ENCODE measurements at regions not wholly inside any gene's neighbourhood (a gene's known extent, or its start where the extent isn't known, plus 50 kb on each side); places are given as distances from the start of the nearest gene placed in this dataset.
"Not testable (repeated sequence)": the region's sequence is repeated elsewhere in the genome, so short reads cannot be mapped to it uniquely, and the experiment has no call there.

- H3K27me3 Mint-ChIP-seq (ENCODE audit: low read depth) = no peaks in the 10 kb centered on the region
- H3K4me3 Mint-ChIP-seq = no peak overlapping the region
- DNase-seq = no peak
- peaks cover 5% of the 10 kb centered on the region for H3K9me3 Mint-ChIP-seq
- H3K36me3 Mint-ChIP-seq (ENCODE audit: insufficient read depth) = no peaks in the 10 kb centered on the region
- ATAC-seq = no peak
- no peaks in the 10 kb centered on the region for H3K4me1 Mint-ChIP-seq (ENCODE audit: low read depth)
Observed at GRCh38 chr9:29150606-29151005, 1577.3 kb upstream of the C9orf72 start.

GRCh38 chr9:29160763-29161353, 1587.6 kb upstream of the C9orf72 start:
- H3K4me3 Mint-ChIP-seq = no peak overlapping the region
- peaks cover 4% of the 10 kb centered on the region for H3K9me3 Mint-ChIP-seq
- no peaks in the 10 kb centered on the region for H3K4me1 Mint-ChIP-seq (ENCODE audit: low read depth)
- no peaks in the 10 kb centered on the region for H3K27me3 Mint-ChIP-seq (ENCODE audit: low read depth)
- ATAC-seq (no peak), DNase-seq (no peak)
- H3K36me3 Mint-ChIP-seq (ENCODE audit: insufficient read depth) = no peaks in the 10 kb centered on the region

GRCh38 chr9:29174136-29174535, 1600.9 kb upstream of the C9orf72 start:
- DNase-seq (no peak), ATAC-seq (no peak)
- Mint-ChIP-seq H3K27me3 (ENCODE audit: low read depth) (no peaks in the 10 kb centered on the region), H3K36me3 (ENCODE audit: insufficient read depth) (no peaks in the 10 kb centered on the region), H3K9me3 (no peaks in the 10 kb centered on the region), H3K4me3 (no peak overlapping the region), H3K4me1 (ENCODE audit: low read depth) (no peaks in the 10 kb centered on the region)

GRCh38 chr9:29176231-29176630, 1603.0 kb upstream of the C9orf72 start:
- no peaks in the 10 kb centered on the region for H3K36me3 Mint-ChIP-seq (ENCODE audit: insufficient read depth)
- H3K4me3 Mint-ChIP-seq = no peak overlapping the region
- peaks cover 5% of the 10 kb centered on the region for H3K9me3 Mint-ChIP-seq
- no peak for DNase-seq
- no peak for ATAC-seq
- no peaks in the 10 kb centered on the region for H3K4me1 Mint-ChIP-seq (ENCODE audit: low read depth)
- no peaks in the 10 kb centered on the region for H3K27me3 Mint-ChIP-seq (ENCODE audit: low read depth)

GRCh38 chr9:29176786-29177185, 1603.5 kb upstream of the C9orf72 start:
- DNase-seq (no peak), ATAC-seq (no peak)
- peaks cover 10% of the 10 kb centered on the region for H3K9me3 Mint-ChIP-seq
- H3K36me3 Mint-ChIP-seq (ENCODE audit: insufficient read depth) = no peaks in the 10 kb centered on the region
- H3K27me3 Mint-ChIP-seq (ENCODE audit: low read depth) = no peaks in the 10 kb centered on the region
- H3K4me1 Mint-ChIP-seq (ENCODE audit: low read depth) = no peaks in the 10 kb centered on the region
- no peak overlapping the region for H3K4me3 Mint-ChIP-seq

- H3K9me3 Mint-ChIP-seq = peaks cover 10% of the 10 kb centered on the region
- ATAC-seq (no peak), DNase-seq (no peak)
- no peaks in the 10 kb centered on the region for H3K4me1 Mint-ChIP-seq (ENCODE audit: low read depth)
- H3K4me3 Mint-ChIP-seq = no peak overlapping the region
- no peaks in the 10 kb centered on the region for H3K27me3 Mint-ChIP-seq (ENCODE audit: low read depth)
- no peaks in the 10 kb centered on the region for H3K36me3 Mint-ChIP-seq (ENCODE audit: insufficient read depth)
Observed at GRCh38 chr9:29183971-29184370, 1610.7 kb upstream of the C9orf72 start.

DNA sequence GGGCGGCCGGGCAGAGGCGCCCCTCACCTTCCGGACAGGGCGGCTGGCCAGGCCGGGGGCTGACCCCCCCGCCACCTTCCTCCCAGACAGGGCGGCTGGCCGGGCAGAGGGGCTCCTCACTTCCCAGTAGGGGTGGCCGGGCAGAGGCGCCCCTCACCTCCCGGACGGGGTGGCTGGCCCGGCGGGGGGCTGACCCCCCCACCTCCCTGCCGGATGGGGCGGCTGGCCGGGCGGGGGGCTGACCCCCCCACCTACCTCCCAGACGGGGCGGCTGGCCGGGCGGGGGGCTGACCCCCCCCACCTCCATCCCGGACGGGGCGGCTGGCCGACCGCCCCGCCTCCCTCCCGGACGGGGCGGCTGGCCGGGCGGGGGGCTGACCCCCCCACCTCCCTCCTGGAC, 1615.5 kb upstream of the C9orf72 start:
- not testable (repeated sequence) for H3K4me1 Mint-ChIP-seq (ENCODE audit: low read depth); H3K27me3 Mint-ChIP-seq (ENCODE audit: low read depth); DNase-seq; H3K9me3 Mint-ChIP-seq; H3K4me3 Mint-ChIP-seq; H3K36me3 Mint-ChIP-seq (ENCODE audit: insufficient read depth); ATAC-seq

DNA sequence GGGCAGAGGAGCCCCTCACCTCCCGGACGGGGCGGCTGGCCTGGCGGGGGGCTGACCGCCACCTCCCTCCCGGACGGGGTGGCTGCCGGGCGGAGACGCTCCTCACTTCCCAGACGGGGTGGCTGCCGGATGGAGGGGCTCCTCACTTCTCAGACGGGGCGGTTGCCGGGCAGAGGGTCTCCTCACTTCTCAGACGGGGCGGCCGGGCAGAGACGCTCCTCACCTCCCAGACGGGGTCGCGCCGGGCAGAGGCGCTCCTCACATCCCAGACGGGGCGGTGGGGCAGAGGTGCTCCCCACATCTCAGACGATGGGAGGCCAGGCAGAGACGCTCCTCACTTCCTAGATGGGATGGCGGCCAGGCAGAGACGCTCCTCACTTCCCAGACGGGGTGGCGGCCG, 1615.9 kb upstream of the C9orf72 start:
- H3K4me3 Mint-ChIP-seq; H3K9me3 Mint-ChIP-seq; DNase-seq; H3K27me3 Mint-ChIP-seq (ENCODE audit: low read depth); H3K4me1 Mint-ChIP-seq (ENCODE audit: low read depth); H3K36me3 Mint-ChIP-seq (ENCODE audit: insufficient read depth); ATAC-seq: not testable (repeated sequence)

GRCh38 chr9:29198861-29199260, 1625.6 kb upstream of the C9orf72 start:
- no peaks in the 10 kb centered on the region for H3K9me3 Mint-ChIP-seq
- DNase-seq (no peak), ATAC-seq (no peak)
- H3K4me1 Mint-ChIP-seq (ENCODE audit: low read depth) = no peaks in the 10 kb centered on the region
- H3K4me3 Mint-ChIP-seq = no peak overlapping the region
- no peaks in the 10 kb centered on the region for H3K36me3 Mint-ChIP-seq (ENCODE audit: insufficient read depth)
- H3K27me3 Mint-ChIP-seq (ENCODE audit: low read depth) = no peaks in the 10 kb centered on the region

DNA sequence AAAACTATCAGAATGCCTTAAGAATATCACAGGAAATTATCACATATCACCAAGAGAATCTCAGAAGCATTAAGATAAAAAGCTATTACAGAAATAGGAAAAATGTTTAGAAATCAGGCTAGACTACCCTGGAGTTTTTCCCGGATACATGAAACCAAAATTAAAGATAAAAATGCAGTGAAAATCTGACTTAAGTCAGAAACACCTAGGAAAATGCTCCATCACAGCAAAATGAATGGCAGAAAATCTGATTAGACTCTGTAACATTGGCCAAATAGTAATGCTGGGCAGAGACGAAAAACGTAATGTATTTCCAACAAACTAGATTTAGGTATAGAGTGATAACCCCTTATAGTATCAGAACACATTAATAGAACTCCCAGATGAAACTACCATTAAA, 1626.7 kb upstream of the C9orf72 start:
- ATAC-seq (no peak), DNase-seq (no peak)
- no peaks in the 10 kb centered on the region for H3K36me3 Mint-ChIP-seq (ENCODE audit: insufficient read depth)
- no peak overlapping the region for H3K4me3 Mint-ChIP-seq
- H3K4me1 Mint-ChIP-seq (ENCODE audit: low read depth) = no peaks in the 10 kb centered on the region
- H3K27me3 Mint-ChIP-seq (ENCODE audit: low read depth) = no peaks in the 10 kb centered on the region
- no peaks in the 10 kb centered on the region for H3K9me3 Mint-ChIP-seq

DNA sequence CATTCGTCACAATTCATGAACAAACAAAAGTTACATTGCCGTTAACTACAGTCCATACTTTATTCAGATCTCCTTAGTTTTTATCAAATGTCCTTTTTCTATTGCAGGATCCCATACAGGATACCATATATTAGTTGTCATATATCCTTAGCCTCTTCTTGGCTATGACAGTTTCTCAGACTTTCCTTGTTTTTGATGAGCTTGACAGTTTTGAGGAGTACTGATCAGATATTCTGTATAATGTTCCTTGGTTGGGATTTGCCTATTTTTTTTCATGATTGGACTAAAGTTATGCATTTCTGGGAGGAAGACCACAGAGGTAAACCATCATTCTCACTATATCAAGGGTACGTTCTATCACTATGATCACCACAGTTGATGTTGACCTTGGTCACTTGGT, 1627.4 kb upstream of the C9orf72 start:
- Mint-ChIP-seq H3K27me3 (ENCODE audit: low read depth) (no peaks in the 10 kb centered on the region), H3K9me3 (no peaks in the 10 kb centered on the region), H3K4me3 (no peak overlapping the region), H3K4me1 (ENCODE audit: low read depth) (no peaks in the 10 kb centered on the region), H3K36me3 (ENCODE audit: insufficient read depth) (no peaks in the 10 kb centered on the region)
- ATAC-seq = no peak
- DNase-seq = no peak

- DNase-seq = no peak
- Mint-ChIP-seq H3K9me3 (no peaks in the 10 kb centered on the region), H3K27me3 (ENCODE audit: low read depth) (no peaks in the 10 kb centered on the region), H3K4me3 (no peak overlapping the region), H3K36me3 (ENCODE audit: insufficient read depth) (no peaks in the 10 kb centered on the region), H3K4me1 (ENCODE audit: low read depth) (no peaks in the 10 kb centered on the region)
- no peak for ATAC-seq
Observed at GRCh38 chr9:29203244-29203930, 1630.1 kb upstream of the C9orf72 start.

GRCh38 chr9:29208670-29209069, 1635.4 kb upstream of the C9orf72 start:
- Mint-ChIP-seq H3K4me3 (no peak overlapping the region), H3K27me3 (ENCODE audit: low read depth) (peaks cover 24% of the 10 kb centered on the region), H3K9me3 (no peaks in the 10 kb centered on the region)

GRCh38 chr9:29209748-29210291, 1636.5 kb upstream of the C9orf72 start:
- Mint-ChIP-seq H3K4me3 (no peak overlapping the region), H3K27me3 (ENCODE audit: low read depth) (peaks cover 36% of the 10 kb centered on the region), H3K36me3 (ENCODE audit: insufficient read depth) (no peaks in the 10 kb centered on the region), H3K9me3 (no peaks in the 10 kb centered on the region), H3K4me1 (ENCODE audit: low read depth) (peaks cover 13% of the 10 kb centered on the region)
- no peak for DNase-seq
- no peak for ATAC-seq

More at GRCh38 chr9:29208670-29209069, 1635.4 kb upstream of the C9orf72 start:
- ATAC-seq (no peak), DNase-seq (no peak)
- Mint-ChIP-seq H3K4me1 (ENCODE audit: low read depth) (peaks cover 13% of the 10 kb centered on the region), H3K36me3 (ENCODE audit: insufficient read depth) (no peaks in the 10 kb centered on the region)

DNA sequence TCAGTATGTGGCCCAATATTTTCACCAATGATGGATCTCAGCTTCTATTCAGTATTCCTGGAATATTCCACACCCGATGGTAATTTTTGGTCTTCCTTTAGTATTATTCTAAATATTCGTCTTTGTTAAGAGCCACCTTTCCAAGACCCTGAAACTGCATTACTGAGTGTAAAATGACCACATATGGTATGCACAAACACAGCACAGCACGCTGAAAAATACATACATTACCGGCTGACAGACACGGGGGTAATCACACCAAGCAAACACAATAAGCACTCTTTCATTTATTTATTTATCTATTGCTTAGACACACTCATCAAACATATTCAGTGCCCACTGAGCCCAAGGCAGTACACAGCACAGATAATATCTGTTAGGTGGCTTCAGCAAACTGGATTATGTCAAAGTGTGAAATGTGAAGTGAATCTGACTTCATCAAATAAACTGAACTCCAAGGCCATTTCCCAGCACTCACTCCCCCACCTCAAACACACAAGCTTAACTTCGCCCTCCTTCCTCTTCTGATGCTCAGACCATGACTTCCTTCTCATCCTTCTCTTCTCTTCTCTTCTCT, 1637.8 kb upstream of the C9orf72 start:
- Mint-ChIP-seq H3K9me3 (no peaks in the 10 kb centered on the region), H3K27me3 (ENCODE audit: low read depth) (peaks cover 48% of the 10 kb centered on the region), H3K4me3 (no peak overlapping the region), H3K36me3 (ENCODE audit: insufficient read depth) (no peaks in the 10 kb centered on the region), H3K4me1 (ENCODE audit: low read depth) (peaks cover 13% of the 10 kb centered on the region)
- DNase-seq (no peak), ATAC-seq (no peak)

All from activated T-cell treated with anti-CD3 and anti-CD28 coated beads, Interleukin-2, amount 50 U/mL, for 4 hours (primary cell).